SU-DHL-6 (cell line): ENCODE measurements at regions not wholly inside any gene's neighbourhood (a gene's known extent, or its start where the extent isn't known, plus 50 kb on each side); places are given as distances from the start of the nearest gene placed in this dataset.

ENCODE experiments used
- EZH2phosphoT487 ChIP-seq: fragments of 200-600 bp; sonication (generic), shearing (Covaris generic); conservative IDR thresholded peaks from 2 replicates; pipeline ENCODE4 v1.6.1; 2018; ENCODE audit warnings: mild to moderate bottlenecking, antibody characterized with exemption, low read length, moderate library complexity, mixed read lengths
- TF ChIP-seq, protein P1 (sequence below): fragments of 200-600 bp; sonication (generic); IDR thresholded peaks from one replicate; pipeline ENCODE4 v1.5.1; 2017; ENCODE audit warnings: antibody characterized with exemption, mild to moderate bottlenecking, low read length, moderate library complexity; ENCODE audit not compliant: insufficient read depth, poor library complexity, severe bottlenecking

DNA sequence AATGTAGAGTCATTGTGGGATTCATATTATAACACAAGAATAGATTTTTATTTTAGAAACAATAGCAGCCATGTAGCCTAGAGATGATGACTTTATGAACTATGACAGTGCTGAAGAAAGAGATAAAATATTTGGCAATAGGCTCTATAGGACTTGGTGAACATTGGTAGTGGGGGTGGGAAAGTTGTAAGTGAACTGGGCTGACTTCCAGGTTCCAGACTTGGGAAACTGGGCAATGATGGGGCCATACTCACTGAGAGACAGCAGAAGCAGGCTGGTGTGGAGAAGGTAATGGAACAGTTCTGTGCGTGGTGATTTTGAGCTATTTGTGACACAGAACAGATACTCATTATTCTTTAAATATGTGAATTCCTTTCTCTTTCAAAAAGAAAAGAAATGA, 470.3 kb upstream of the HNRNPA3 start:
- TF ChIP-seq, protein P1, sequence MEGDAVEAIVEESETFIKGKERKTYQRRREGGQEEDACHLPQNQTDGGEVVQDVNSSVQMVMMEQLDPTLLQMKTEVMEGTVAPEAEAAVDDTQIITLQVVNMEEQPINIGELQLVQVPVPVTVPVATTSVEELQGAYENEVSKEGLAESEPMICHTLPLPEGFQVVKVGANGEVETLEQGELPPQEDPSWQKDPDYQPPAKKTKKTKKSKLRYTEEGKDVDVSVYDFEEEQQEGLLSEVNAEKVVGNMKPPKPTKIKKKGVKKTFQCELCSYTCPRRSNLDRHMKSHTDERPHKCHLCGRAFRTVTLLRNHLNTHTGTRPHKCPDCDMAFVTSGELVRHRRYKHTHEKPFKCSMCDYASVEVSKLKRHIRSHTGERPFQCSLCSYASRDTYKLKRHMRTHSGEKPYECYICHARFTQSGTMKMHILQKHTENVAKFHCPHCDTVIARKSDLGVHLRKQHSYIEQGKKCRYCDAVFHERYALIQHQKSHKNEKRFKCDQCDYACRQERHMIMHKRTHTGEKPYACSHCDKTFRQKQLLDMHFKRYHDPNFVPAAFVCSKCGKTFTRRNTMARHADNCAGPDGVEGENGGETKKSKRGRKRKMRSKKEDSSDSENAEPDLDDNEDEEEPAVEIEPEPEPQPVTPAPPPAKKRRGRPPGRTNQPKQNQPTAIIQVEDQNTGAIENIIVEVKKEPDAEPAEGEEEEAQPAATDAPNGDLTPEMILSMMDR = no peak
- TF ChIP-seq EZH2phosphoT487 = no peak
